PC-3 (cell line): ENCODE measurements at regions not wholly inside any gene's neighbourhood (a gene's known extent, or its start where the extent isn't known, plus 50 kb on each side); places are given as distances from the start of the nearest gene placed in this dataset.

Source experiments
- ATAC-seq: fragments of 200-7000 bp; cut with Tn5 transposase; 2 replicates; pipeline ENCODE4 v1.9.1; 2020; ENCODE audit warnings: mild to moderate bottlenecking, moderate library complexity
- BruUV-seq: library from RNA; stranded (reverse); fragments of 400-500 nt; replicated peaks from 2 replicates; lab custom pipeline; 2021; lab: Mats Ljungman, UMichigan
- CTCF ChIA-PET: fragments of 300-600 bp; sonication (Branson Sonifier 250); formaldehyde crosslinking; loops from one replicate; lab custom pipeline; 2022; ENCODE audit warnings: antibody characterized with exemption; lab: Charles Lee
- POLR2A ChIA-PET: fragments of 300-600 bp; sonication (Branson Sonifier 250); formaldehyde crosslinking; loops from one replicate; lab custom pipeline; 2022; ENCODE audit warnings: antibody characterized with exemption; ENCODE audit not compliant: unreplicated experiment; lab: Charles Lee
- DNase-seq: peaks from one replicate; pipeline ENCODE4 v3.0.0-alpha.2; 2015
- H2AFZ ChIP-seq: fragments of 300-600 bp; sonication (generic); 2 replicates; pipeline ENCODE4 v1.6.0; 2016; ENCODE audit warnings: antibody characterized with exemption, low read length
- H3F3A ChIP-seq: fragments of 300-600 bp; sonication (generic); one replicate; pipeline ENCODE4 v1.6.0; 2017; ENCODE audit warnings: antibody characterized with exemption, low read length, control low read depth, mild to moderate bottlenecking; ENCODE audit not compliant: unreplicated experiment
- H3K27ac ChIP-seq: fragments of 300-600 bp; sonication (generic); 2 replicates; pipeline ENCODE4 v1.5.1; 2016; ENCODE audit warnings: mild to moderate bottlenecking, low read length
- H3K27me3 ChIP-seq: fragments of 300-600 bp; sonication (generic); 2 replicates; pipeline ENCODE4 v1.6.1; 2016; ENCODE audit warnings: low read length, mixed read lengths
- H3K36me3 ChIP-seq: fragments of 300-600 bp; sonication (generic); 2 replicates; pipeline ENCODE4 v1.6.1; 2016; ENCODE audit warnings: low read depth, mixed run types, low read length, mixed read lengths
- H3K4me1 ChIP-seq: fragments of 300-600 bp; sonication (generic); 2 replicates; pipeline ENCODE4 v1.5.1; 2016; ENCODE audit warnings: low read length; ENCODE audit not compliant: insufficient read depth
- H3K4me2 ChIP-seq: fragments of 300-600 bp; sonication (generic); 2 replicates; pipeline ENCODE4 v1.6.0; 2016; ENCODE audit warnings: low read length
- H3K4me3 ChIP-seq: fragments of 300-600 bp; sonication (generic); 2 replicates; pipeline ENCODE4 v1.5.1; 2016; ENCODE audit warnings: mild to moderate bottlenecking, low read length, mixed read lengths
- H3K79me2 ChIP-seq: fragments of 300-600 bp; sonication (generic); 2 replicates; pipeline ENCODE4 v1.6.1; 2017; ENCODE audit warnings: low read length, mixed read lengths
- H3K9ac ChIP-seq: fragments of 300-600 bp; sonication (generic); 2 replicates; pipeline ENCODE4 v1.6.0; 2016; ENCODE audit warnings: mild to moderate bottlenecking, low read length
- H3K9me2 ChIP-seq: fragments of 300-600 bp; sonication (generic); replicated peaks from 2 replicates; pipeline ENCODE4 v1.6.1; 2016; ENCODE audit warnings: mixed run types, low read length, mixed read lengths
- H3K9me3 ChIP-seq: fragments of 300-600 bp; sonication (generic); 2 replicates; pipeline ENCODE4 v1.6.1; 2016; ENCODE audit warnings: low read length, mixed read lengths
- H4K20me1 ChIP-seq: fragments of 300-600 bp; sonication (generic); 2 replicates; pipeline ENCODE4 v1.6.1; 2016; ENCODE audit warnings: low read length, mixed read lengths
- EZH2 ChIP-seq: fragments of 300-600 bp; sonication (generic); IDR thresholded peaks from one replicate; pipeline ENCODE4 v1.6.1; 2017; ENCODE audit warnings: antibody characterized with exemption, mild to moderate bottlenecking, low read length; ENCODE audit not compliant: unreplicated experiment
- EZH2phosphoT487 ChIP-seq: fragments of 300-600 bp; sonication (generic); IDR thresholded peaks from 2 replicates; pipeline ENCODE4 v1.6.1; 2018; ENCODE audit warnings: mild to moderate bottlenecking, antibody characterized with exemption, low read length, borderline replicate concordance
- intact Hi-C: fragments of 100-400 bp; cut with micrococcal nuclease; formaldehyde crosslinking; loops from 2 replicates; pipeline ENCODE4 v1.9.0; 2023
- TF ChIP-seq, protein P1 (sequence below): fragments of 300-600 bp; sonication (generic); conservative IDR thresholded peaks from 2 replicates; pipeline ENCODE4 v1.5.1; 2017; ENCODE audit warnings: antibody characterized with exemption, low read depth, mild to moderate bottlenecking, low read length

DNA sequence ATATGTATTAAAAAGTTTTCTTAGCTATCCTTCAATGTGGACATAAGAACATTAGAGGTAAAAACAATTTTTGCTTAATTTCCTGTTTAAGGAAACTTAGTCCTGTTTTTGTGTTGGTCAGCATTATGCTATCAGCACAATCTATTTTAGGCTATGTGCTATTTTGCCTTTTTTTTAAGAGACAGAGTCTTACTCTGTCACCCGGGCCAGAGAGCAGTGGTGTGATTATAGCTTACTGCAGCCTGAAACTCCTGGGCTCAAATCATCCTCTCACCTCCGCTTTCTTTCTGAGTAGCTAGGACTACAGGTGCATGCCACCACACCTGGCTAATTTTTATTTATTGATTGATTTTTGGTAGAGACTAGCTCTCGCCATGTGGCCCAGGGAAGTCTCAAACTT, 199.1 kb upstream of the TMPRSS15 start:
- intact Hi-C loops: no loop called here
- Histone ChIP-seq H3K9ac (no peak overlapping the region), H3K4me1 (no peaks in the 10 kb centered on the region), H3K27me3 (no peaks in the 10 kb centered on the region), H3K79me2 (no peaks in the 10 kb centered on the region), H2AFZ (no peak overlapping the region), H3K9me3 (no peaks in the 10 kb centered on the region), H3K9me2 (no peaks in the 10 kb centered on the region), H3F3A (no peaks in the 10 kb centered on the region), H3K4me2 (no peak overlapping the region), H3K27ac (no peak overlapping the region), H4K20me1 (no peaks in the 10 kb centered on the region), H3K36me3 (no peaks in the 10 kb centered on the region), H3K4me3 (no peak overlapping the region)
- no peak for DNase-seq
- ChIA-PET POLR2A (no interaction called here), CTCF (no interaction called here)
- no peak for TF ChIP-seq EZH2
- TF ChIP-seq EZH2phosphoT487: no peak
- TF ChIP-seq, protein P1, sequence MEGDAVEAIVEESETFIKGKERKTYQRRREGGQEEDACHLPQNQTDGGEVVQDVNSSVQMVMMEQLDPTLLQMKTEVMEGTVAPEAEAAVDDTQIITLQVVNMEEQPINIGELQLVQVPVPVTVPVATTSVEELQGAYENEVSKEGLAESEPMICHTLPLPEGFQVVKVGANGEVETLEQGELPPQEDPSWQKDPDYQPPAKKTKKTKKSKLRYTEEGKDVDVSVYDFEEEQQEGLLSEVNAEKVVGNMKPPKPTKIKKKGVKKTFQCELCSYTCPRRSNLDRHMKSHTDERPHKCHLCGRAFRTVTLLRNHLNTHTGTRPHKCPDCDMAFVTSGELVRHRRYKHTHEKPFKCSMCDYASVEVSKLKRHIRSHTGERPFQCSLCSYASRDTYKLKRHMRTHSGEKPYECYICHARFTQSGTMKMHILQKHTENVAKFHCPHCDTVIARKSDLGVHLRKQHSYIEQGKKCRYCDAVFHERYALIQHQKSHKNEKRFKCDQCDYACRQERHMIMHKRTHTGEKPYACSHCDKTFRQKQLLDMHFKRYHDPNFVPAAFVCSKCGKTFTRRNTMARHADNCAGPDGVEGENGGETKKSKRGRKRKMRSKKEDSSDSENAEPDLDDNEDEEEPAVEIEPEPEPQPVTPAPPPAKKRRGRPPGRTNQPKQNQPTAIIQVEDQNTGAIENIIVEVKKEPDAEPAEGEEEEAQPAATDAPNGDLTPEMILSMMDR: no peak
- no TSS peak for BruUV-seq
- no peak for ATAC-seq

DNA sequence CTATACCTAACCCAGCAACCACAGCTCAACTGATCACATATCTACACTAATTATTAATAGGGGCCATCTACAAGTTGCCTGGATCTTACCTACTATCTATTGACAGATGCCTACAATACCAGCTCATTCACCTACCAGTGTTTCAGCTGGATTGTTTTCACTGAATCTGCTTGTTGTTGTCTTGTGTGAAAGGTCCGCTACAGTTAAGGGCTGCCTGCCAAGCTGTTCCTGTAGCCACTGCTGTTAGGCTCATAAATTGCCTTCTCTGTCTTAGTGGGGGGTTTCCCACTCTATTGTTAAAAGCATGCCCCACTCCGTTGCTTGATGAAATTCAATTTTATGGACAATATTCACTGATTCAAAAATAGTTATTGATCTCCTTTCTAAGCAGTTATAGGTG, 199.7 kb upstream of the TMPRSS15 start:
- Histone ChIP-seq H3K4me2 (no peak overlapping the region), H3K27ac (no peak overlapping the region), H4K20me1 (no peaks in the 10 kb centered on the region), H3K36me3 (no peaks in the 10 kb centered on the region), H3K9me3 (no peaks in the 10 kb centered on the region), H3K79me2 (no peaks in the 10 kb centered on the region), H3K27me3 (no peaks in the 10 kb centered on the region), H3K9ac (no peak overlapping the region), H3K4me3 (no peak overlapping the region), H2AFZ (no peak overlapping the region), H3K4me1 (no peaks in the 10 kb centered on the region), H3K9me2 (no peaks in the 10 kb centered on the region), H3F3A (no peaks in the 10 kb centered on the region)
- DNase-seq: no peak
- intact Hi-C loops: no loop called here
- CTCF ChIA-PET: no interaction called here
- TF ChIP-seq EZH2phosphoT487 (no peak), EZH2 (no peak)
- POLR2A ChIA-PET: no interaction called here
- no TSS peak for BruUV-seq
- ATAC-seq: no peak

DNA sequence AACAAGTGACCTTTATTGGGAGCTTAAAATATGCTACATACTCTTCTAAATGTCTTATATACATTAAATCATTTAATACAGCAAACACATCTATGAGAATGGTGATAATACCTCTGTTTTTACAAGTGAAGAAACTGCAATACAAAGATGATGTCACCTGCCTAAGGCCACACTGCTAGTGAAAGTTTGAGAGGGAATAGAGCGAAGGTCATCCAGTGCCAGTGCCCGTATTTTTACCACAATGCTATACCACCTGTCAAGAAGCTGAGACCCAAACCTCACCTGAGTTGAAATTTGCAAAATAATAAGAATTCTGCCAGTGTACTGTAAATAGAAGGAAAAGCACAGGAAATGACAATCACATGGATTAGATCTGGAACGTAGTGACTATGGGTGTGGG, 200.4 kb upstream of the TMPRSS15 start:
- H3K36me3 ChIP-seq: no peaks in the 10 kb centered on the region
- no peak overlapping the region for H3K4me3 ChIP-seq
- no peaks in the 10 kb centered on the region for H3K4me1 ChIP-seq
- H3K9me3 ChIP-seq: no peaks in the 10 kb centered on the region
- no peak overlapping the region for H3K27ac ChIP-seq
- H3K4me2 ChIP-seq: no peak overlapping the region
- ATAC-seq (no peak), DNase-seq (no peak)
- intact Hi-C loops: no loop called here
- H3K27me3 ChIP-seq: no peaks in the 10 kb centered on the region
- no peaks in the 10 kb centered on the region for H3F3A ChIP-seq
- H3K9me2 ChIP-seq: no peaks in the 10 kb centered on the region
- TF ChIP-seq EZH2 (no peak), EZH2phosphoT487 (no peak)
- TF ChIP-seq, protein P1: no peak
- H3K9ac ChIP-seq: no peak overlapping the region
- ChIA-PET CTCF (no interaction called here), POLR2A (no interaction called here)
- H4K20me1 ChIP-seq: no peaks in the 10 kb centered on the region
- H3K79me2 ChIP-seq: no peaks in the 10 kb centered on the region
- H2AFZ ChIP-seq: no peak overlapping the region
- BruUV-seq: no TSS peak
